SK-N-SH treated with all-trans-retinoic acid at 6 μM for 48 hours (cell line): ENCODE measurements at regions not wholly inside any gene's neighbourhood (a gene's known extent, or its start where the extent isn't known, plus 50 kb on each side); places are given as distances from the start of the nearest gene placed in this dataset.

Experiments
- ATAC-seq: fragments of 200-7000 bp; cut with Tn5 transposase; 3 replicates; pipeline ENCODE4 v1.9.1; 2020; ENCODE audit warnings: mild to moderate bottlenecking, moderate library complexity
- ARNTL ChIP-seq: fragments of 450-650 bp; formaldehyde crosslinking; IDR thresholded peaks from 2 replicates; pipeline ENCODE4 v1.5.0; 2020; ENCODE audit warnings: low read depth, mild to moderate bottlenecking, moderate library complexity, borderline replicate concordance
- BACH2 ChIP-seq: fragments of 250-450 bp; sonication (Bioruptor Pico); IDR thresholded peaks from 2 replicates; pipeline ENCODE4 v1.9.0; 2021; ENCODE audit warnings: mild to moderate bottlenecking, borderline replicate concordance
- GLIS3 ChIP-seq: fragments of 250-450 bp; sonication (Bioruptor Pico); IDR thresholded peaks from 2 replicates; pipeline ENCODE4 v1.5.0; 2020; ENCODE audit warnings: mild to moderate bottlenecking, moderate library complexity
- ISL1 ChIP-seq: fragments of 250-450 bp; sonication (Bioruptor Pico); IDR thresholded peaks from 2 replicates; pipeline ENCODE4 v2.1.2; 2022; ENCODE audit warnings: mild to moderate bottlenecking, moderate library complexity
- OSR1 ChIP-seq: fragments of 250-450 bp; sonication (Bioruptor Pico); IDR thresholded peaks from 2 replicates; pipeline ENCODE4 v1.8.0; 2022; ENCODE audit warnings: moderate library complexity, mild to moderate bottlenecking, inconsistent platforms
- PATZ1 ChIP-seq: fragments of 250-450 bp; sonication (Bioruptor Pico); IDR thresholded peaks from 2 replicates; pipeline ENCODE4 v1.8.0; 2020; ENCODE audit warnings: mild to moderate bottlenecking, moderate library complexity, borderline replicate concordance
- PPARA ChIP-seq: fragments of 250-450 bp; sonication (Bioruptor Pico); IDR thresholded peaks from 2 replicates; pipeline ENCODE4 v1.5.0; 2020; ENCODE audit warnings: mild to moderate bottlenecking, borderline replicate concordance
- RARB ChIP-seq: fragments of 250-450 bp; sonication (Bioruptor Pico); IDR thresholded peaks from 2 replicates; pipeline ENCODE4 v1.8.0; 2021; ENCODE audit warnings: mild to moderate bottlenecking, moderate library complexity
- SNAI2 ChIP-seq: fragments of 250-450 bp; sonication (Bioruptor Pico); IDR thresholded peaks from 2 replicates; pipeline ENCODE4 v1.5.0; 2020; ENCODE audit warnings: mild to moderate bottlenecking, moderate library complexity
- TCF4 ChIP-seq: fragments of 250-450 bp; sonication (Bioruptor Pico); IDR thresholded peaks from 2 replicates; pipeline ENCODE4 v1.8.0; 2021; ENCODE audit warnings: mild to moderate bottlenecking, moderate library complexity, borderline replicate concordance
- TOX ChIP-seq: fragments of 250-450 bp; sonication (Bioruptor Pico); IDR thresholded peaks from 2 replicates; pipeline ENCODE4 v1.8.0; 2021; ENCODE audit warnings: mild to moderate bottlenecking, moderate library complexity, borderline replicate concordance
- TSHZ2 ChIP-seq: fragments of 250-450 bp; sonication (Bioruptor Pico); IDR thresholded peaks from 2 replicates; pipeline ENCODE4 v1.5.0; 2020; ENCODE audit warnings: mild to moderate bottlenecking, moderate library complexity
- ZC3H10 ChIP-seq: fragments of 250-450 bp; sonication (Bioruptor Pico); IDR thresholded peaks from 2 replicates; pipeline ENCODE4 v1.5.1; 2021; ENCODE audit warnings: mild to moderate bottlenecking, moderate library complexity
- ZFP3 ChIP-seq: fragments of 250-450 bp; sonication (Bioruptor Pico); IDR thresholded peaks from 2 replicates; pipeline ENCODE4 v1.5.0; 2020; ENCODE audit warnings: mild to moderate bottlenecking, moderate library complexity
- ZFP30 ChIP-seq: fragments of 450-650 bp; formaldehyde crosslinking; IDR thresholded peaks from 2 replicates; pipeline ENCODE4 v1.5.0; 2022; ENCODE audit warnings: mild to moderate bottlenecking, moderate library complexity
- ZNF565 ChIP-seq: fragments of 450-650 bp; formaldehyde crosslinking; conservative IDR thresholded peaks from 2 replicates; pipeline ENCODE4 v1.5.0; 2020; ENCODE audit warnings: low read depth, mild to moderate bottlenecking, moderate library complexity
- ZNF70 ChIP-seq: fragments of 450-650 bp; formaldehyde crosslinking; IDR thresholded peaks from 2 replicates; pipeline ENCODE4 v1.5.0; 2020; ENCODE audit warnings: mild to moderate bottlenecking, moderate library complexity
- ZNF8 ChIP-seq: fragments of 450-650 bp; formaldehyde crosslinking; IDR thresholded peaks from 2 replicates; pipeline ENCODE4 v1.5.0; 2020; ENCODE audit warnings: mild to moderate bottlenecking, moderate library complexity
- TF ChIP-seq, protein P1 (sequence below): fragments of 250-450 bp; sonication (Bioruptor Pico); IDR thresholded peaks from 2 replicates; pipeline ENCODE4 v1.5.1; 2021; ENCODE audit warnings: mild to moderate bottlenecking, moderate library complexity
- TF ChIP-seq, protein P2 (sequence below): fragments of 250-450 bp; sonication (Bioruptor Pico); IDR thresholded peaks from 2 replicates; pipeline ENCODE4 v1.8.0; 2021; ENCODE audit warnings: low read depth, mild to moderate bottlenecking, moderate library complexity, borderline replicate concordance

GRCh38 chr14:53260928-53261327 is 107.8 kb upstream of the DDHD1 start:
- TF ChIP-seq ZFP3 (CRISPR knock-in tag) (no peak), TOX (no peak), ZC3H10 (no peak), TCF4 (CRISPR knock-in tag) (no peak), ZNF565 (CRISPR knock-in tag) (no peak)
- TF ChIP-seq, protein P1, sequence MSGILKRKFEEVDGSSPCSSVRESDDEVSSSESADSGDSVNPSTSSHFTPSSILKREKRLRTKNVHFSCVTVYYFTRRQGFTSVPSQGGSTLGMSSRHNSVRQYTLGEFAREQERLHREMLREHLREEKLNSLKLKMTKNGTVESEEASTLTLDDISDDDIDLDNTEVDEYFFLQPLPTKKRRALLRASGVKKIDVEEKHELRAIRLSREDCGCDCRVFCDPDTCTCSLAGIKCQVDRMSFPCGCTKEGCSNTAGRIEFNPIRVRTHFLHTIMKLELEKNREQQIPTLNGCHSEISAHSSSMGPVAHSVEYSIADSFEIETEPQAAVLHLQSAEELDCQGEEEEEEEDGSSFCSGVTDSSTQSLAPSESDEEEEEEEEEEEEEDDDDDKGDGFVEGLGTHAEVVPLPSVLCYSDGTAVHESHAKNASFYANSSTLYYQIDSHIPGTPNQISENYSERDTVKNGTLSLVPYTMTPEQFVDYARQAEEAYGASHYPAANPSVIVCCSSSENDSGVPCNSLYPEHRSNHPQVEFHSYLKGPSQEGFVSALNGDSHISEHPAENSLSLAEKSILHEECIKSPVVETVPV (CRISPR knock-in tag): no peak
- ATAC-seq: no peak

DNA sequence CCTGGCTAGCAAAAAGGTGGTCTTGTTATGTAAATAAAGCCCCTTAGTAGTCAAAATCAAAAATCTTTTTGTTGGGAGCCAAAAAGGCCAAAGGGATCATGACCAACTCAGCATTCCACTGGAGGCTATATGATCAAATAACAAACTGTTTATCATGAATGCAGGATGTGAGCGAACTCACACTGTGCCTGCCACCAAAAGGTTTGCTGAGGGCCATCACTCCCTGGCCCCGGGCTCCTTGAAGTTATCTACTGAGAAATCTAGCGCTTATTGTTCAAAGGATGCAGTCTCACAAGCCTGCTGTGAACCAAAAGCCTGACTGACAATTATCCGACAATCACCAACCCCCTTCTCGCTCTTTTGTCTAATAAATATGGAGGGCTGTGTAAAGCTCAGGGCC is 107.2 kb upstream of the DDHD1 start:
- no peak for ATAC-seq
- TF ChIP-seq RARB: no peak
- no peak for TF ChIP-seq ZNF70
- TF ChIP-seq PATZ1 (CRISPR knock-in tag): no peak
- no peak for TF ChIP-seq ISL1 (CRISPR knock-in tag)
- TF ChIP-seq BACH2 (CRISPR knock-in tag): no peak
- TF ChIP-seq TOX: no peak
- TF ChIP-seq SNAI2 (CRISPR knock-in tag): no peak
- no peak for TF ChIP-seq ZNF565 (CRISPR knock-in tag)
- TF ChIP-seq TCF4 (CRISPR knock-in tag): no peak
- no peak for TF ChIP-seq GLIS3 (CRISPR knock-in tag)

DNA sequence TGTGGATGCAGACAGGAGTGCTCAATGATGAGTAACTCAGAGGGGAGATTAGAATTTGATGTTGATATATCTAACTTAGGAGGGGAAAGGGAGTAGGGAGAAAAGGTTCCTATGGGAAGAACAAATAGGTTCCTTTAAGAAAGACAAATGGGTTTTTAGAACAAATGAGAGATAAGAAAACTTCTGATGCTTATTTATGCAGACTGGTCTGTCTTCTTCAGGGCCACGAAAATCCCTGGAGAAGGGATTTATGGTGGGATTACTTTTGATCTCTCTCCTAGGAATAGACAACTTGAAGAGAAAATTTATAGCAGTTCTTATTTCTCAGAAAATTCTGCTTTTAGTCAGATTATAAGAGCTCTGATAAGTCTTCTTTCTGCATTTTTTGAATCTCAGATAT is 99.0 kb upstream of the DDHD1 start:
- no peak for ATAC-seq
- no peak for TF ChIP-seq ARNTL (CRISPR knock-in tag)
- TF ChIP-seq, protein P1 (CRISPR knock-in tag): no peak
- TF ChIP-seq ZFP3 (CRISPR knock-in tag): no peak
- TF ChIP-seq PPARA: no peak
- TF ChIP-seq BACH2 (CRISPR knock-in tag): no peak
- no peak for TF ChIP-seq ISL1 (CRISPR knock-in tag)
- no peak for TF ChIP-seq ZNF8
- TF ChIP-seq ZNF70: no peak
- no peak for TF ChIP-seq ZC3H10
- TF ChIP-seq, all 23 proteins: peak for 0

- TF ChIP-seq PPARA (no peak), RARB (no peak), OSR1 (CRISPR knock-in tag) (no peak), ZNF565 (CRISPR knock-in tag) (no peak), ISL1 (CRISPR knock-in tag) (no peak), ZFP3 (CRISPR knock-in tag) (no peak), ZNF70 (no peak), TSHZ2 (CRISPR knock-in tag) (no peak), ZC3H10 (no peak), PATZ1 (CRISPR knock-in tag) (no peak), ARNTL (CRISPR knock-in tag) (no peak), ZFP30 (CRISPR knock-in tag) (no peak)
- TF ChIP-seq, protein P2, sequence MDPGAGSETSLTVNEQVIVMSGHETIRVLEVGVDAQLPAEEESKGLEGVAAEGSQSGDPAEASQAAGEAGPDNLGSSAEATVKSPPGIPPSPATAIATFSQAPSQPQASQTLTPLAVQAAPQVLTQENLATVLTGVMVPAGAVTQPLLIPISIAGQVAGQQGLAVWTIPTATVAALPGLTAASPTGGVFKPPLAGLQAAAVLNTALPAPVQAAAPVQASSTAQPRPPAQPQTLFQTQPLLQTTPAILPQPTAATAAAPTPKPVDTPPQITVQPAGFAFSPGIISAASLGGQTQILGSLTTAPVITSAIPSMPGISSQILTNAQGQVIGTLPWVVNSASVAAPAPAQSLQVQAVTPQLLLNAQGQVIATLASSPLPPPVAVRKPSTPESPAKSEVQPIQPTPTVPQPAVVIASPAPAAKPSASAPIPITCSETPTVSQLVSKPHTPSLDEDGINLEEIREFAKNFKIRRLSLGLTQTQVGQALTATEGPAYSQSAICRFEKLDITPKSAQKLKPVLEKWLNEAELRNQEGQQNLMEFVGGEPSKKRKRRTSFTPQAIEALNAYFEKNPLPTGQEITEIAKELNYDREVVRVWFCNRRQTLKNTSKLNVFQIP (CRISPR knock-in tag): no peak
- no peak for ATAC-seq
Observed at GRCh38 chr14:53249059-53249458, 95.9 kb upstream of the DDHD1 start.
